ENCODE measurements at regions not wholly inside any gene's neighbourhood (a gene's known extent, or its start where the extent isn't known, plus 50 kb on each side); places are given as distances from the start of the nearest gene placed in this dataset.

- TF ChIP-seq RAD21 (IDR thresholded peaks at IDR 0.05; ENCODE audit: low read depth) = no peak
- TF ChIP-seq FOXM1 (IDR thresholded peaks at IDR 0.05; ENCODE audit: borderline replicate concordance, low read depth) = no peak
- TF ChIP-seq EP300 (IDR thresholded peaks at IDR 0.05; ENCODE audit: borderline replicate concordance) = no peak
Measured at GRCh38 chr12:24738441-24738840, 210.5 kb downstream of the BCAT1 start.

All from Ishikawa (cell line).